CD4-positive, alpha-beta T cell treated with Interleukin-15 for 1 hour (primary cell): ENCODE measurements at regions not wholly inside any gene's neighbourhood (a gene's known extent, or its start where the extent isn't known, plus 50 kb on each side); places are given as distances from the start of the nearest gene placed in this dataset.
"Not testable (repeated sequence)": the region's sequence is repeated elsewhere in the genome, so short reads cannot be mapped to it uniquely, and the experiment has no call there.

ENCODE experiments used
- DNase-seq: peaks from one replicate; pipeline ENCODE4 v3.0.0-alpha.2; 2020

DNA sequence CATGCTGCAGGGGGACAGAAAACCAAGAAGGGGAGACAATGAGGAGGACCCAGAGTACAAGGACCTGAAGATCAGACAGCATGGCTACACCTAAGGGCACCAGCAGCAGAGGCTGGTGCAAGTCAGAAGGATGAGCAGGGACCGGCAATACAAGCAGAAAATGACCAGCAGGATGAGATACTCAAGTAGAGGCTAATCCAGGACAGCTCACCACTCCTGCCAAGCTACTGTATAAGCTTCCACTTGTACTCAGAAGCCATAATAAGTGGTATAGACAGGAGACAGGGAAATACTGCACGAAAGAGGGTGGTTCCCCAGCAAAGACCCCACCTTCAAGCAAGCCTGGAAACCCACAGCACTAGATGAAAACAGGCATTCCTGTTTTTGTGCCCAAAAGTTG, 138.7 kb upstream of the ZC3H12C start:
- no peak for DNase-seq

DNA sequence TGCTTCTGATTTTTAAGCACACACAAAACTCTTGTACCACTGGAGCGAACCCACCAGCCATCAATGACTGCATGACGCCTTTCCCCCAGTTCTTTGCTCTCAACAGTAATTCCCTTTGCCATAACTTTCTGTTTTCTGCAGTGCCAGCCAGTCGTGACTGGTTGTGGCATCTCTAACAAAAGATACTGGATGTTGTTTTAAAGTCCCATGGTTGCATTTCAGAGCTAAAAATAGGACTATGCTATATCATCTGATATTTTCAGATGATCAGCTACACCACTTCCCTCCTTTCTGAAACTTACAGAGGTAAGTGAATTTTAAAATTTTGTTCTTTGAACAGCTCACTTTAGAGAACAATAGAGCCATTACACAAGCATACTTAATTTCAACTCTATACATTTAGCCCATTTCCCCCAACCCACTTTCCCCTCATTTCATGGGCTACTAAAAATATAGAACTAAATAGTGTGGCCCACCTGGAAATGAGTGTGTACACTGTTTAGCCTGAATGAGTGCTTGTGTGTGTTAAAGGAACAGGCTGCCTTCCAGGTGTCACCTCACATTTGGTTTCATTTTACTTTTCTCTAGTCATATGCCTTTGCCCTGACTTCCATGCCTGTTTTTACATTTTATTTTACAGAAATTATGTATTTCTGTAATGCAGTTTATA, 136.9 kb upstream of the ZC3H12C start:
- DNase-seq: no peak

DNA sequence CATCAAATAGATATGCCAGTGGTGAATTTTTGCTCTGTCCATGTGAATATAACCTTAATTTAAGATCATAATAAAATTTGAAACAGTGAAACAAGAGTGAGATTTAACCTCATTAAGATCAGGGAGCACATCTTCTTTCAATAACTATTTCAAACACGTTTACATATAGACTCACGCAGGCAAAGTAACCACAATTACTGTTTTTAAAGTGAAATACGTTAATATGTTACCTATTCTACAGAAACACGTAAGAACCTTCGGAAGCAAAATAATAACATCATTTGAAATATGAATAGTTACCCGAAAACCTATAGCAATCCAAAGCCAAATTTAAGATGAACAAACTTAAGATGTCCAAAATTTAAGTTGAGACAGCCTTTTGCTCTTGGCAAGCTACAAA, 136.2 kb upstream of the ZC3H12C start:
- no peak for DNase-seq

DNA sequence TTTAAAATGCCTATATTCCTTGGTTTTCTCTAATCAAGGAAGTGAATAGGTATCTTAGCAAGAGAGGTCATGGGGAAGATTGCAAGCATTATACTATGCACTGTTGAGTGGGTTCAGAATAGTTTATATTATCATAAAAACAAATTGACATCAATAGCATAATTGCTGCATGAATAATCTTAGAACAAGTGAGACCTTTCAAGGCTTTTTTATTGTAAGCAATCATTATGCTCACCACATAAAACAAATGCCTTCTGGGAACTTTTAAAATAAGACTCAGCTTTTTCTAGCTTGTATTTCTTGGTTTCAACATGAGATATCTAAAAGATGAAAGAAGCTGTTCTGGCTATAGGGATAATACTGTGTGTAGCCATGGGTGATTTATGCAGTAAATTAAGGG, 135.6 kb upstream of the ZC3H12C start:
- DNase-seq: no peak

DNA sequence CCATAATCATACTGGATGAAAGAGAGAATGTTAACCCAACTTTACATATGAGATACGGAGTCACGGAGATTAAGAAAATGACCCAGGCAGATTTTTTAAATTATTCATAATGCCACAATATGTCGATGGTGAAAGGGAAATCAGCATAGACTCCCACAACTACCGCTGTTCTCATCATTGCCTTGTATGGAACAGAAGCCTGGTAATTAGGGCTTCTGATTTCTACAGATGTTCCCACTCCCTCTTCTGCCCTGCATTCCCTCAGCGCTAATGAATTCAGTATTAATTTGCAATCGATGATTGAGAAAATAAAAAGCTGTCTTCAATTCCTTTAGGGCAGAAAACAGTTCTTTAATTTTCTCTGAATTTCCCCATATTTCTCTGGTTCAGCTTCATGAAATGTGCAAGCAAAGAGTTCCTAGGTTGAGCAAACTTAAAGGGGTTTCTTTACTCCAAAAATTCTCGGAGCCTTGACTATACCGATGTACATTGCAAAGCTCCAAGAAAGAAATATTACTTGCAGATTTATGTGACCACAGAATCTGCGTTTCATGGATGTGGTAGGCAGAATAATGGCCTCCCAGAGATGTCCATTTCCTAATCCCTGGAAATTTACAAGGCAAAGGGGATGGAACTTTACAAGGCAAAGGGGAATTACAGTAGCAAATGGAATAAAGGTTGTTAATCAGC, 134.9 kb upstream of the ZC3H12C start:
- DNase-seq: no peak

DNA sequence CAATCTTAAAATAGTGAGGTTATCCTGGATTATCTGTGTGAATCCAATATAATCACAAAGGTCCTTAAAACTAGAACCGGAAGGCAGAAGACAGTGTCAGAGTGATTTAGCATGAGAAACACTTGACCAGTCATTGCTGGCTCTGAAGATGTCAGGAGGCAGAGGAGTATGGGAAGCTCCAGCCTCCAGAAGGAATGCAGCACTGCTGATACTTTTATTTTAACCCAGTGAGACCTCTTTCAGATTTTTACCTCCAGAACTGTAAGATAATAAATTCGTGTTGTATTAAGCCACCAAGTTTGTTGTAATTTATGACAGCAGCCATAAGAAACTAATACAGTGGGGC, 134.4 kb upstream of the ZC3H12C start:
- DNase-seq: no peak

DNA sequence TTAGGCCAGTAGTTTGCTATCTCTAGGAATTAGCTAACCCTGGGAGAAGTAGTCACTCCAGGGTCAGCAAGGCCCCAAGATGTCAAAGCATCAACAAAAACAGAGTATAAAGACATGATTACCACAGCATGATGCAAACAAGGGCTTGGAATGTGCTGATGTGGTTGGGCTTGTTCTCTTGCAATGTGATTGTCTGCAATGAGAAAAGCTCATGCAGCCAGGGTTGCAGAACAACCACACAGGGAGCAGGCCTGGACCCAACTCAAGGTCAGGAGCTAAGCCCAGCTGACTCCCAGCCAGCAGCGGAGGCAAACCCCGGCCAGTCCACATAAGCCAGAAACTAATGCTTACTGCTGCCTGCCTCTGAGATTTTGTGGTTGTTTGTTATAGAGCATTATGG, 132.4 kb upstream of the ZC3H12C start:
- DNase-seq: no peak

DNA sequence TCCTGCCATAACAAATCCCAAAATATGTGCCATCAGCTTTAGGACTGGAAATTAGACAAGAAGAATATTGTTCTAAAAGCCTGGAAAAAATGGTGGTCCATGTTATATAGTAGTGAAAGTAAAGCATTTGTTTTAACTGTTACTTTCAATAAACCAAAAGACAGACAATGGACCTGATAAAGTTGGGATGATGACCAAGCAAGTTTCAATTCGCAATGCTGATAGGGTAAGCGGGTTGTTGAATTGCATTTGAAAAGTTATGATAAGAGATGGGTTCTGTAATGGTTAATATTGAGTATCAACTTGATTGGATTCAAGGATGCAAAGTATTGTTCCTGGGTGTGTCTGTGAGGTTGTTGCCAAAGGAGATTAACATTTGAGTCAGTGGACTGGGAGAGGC, 131.9 kb upstream of the ZC3H12C start:
- DNase-seq: no peak

DNA sequence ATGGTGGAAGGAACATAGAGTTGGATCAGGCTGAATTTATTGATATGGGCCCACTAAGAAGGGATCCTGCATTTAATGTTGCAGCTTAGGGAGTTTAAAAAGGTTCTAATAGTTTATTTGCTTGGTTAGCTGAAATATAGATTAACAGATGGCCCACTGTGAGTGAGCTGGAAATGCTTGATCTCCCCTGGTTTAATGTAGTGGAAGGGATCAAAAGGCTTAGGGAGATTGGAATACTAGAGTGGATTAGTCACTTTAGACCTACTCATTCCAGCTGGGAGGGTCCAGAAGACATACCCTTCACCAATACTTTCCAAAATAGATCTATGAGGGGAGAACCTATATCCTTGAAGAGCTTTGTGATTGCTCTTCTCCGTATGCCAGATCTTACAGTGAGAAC, 130.1 kb upstream of the ZC3H12C start:
- DNase-seq: no peak

DNA sequence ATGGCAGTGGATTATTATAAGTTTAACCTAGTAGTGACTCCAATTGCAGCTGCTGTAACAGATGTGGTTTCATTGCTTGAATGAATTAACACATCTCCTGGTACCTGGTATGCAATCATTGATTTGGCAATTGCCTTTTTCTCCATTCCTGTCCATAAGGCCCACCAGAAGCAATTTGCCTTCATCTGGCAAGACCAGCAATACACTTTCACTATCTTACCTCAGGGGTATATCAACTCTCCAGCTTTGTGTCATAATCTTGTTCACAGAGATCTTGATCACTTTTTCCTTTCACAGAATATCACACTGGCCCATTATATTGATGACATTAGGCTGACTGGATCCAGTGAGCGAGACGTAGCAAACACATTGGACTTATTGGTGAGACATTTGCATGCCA, 128.7 kb upstream of the ZC3H12C start:
- DNase-seq: no peak

DNA sequence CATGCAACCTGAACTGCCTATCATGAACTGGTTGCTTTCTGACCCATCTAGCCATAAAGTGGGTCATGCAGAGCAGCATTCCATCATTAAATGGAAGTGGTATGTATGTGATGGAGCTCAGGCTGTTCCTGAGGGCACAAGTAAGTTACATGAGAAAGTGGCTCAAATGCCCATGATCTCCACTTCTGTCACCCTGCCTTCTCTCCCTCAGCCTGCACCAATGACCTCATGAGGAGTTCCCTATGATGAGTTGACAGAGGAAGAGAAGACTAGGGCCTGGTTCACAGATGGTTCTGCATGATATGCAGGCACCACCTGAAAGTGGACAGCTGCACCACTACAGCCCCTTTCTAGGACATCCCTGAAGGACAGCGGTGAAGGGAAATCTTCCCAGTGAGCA, 127.7 kb upstream of the ZC3H12C start:
- not testable (repeated sequence) for DNase-seq

DNA sequence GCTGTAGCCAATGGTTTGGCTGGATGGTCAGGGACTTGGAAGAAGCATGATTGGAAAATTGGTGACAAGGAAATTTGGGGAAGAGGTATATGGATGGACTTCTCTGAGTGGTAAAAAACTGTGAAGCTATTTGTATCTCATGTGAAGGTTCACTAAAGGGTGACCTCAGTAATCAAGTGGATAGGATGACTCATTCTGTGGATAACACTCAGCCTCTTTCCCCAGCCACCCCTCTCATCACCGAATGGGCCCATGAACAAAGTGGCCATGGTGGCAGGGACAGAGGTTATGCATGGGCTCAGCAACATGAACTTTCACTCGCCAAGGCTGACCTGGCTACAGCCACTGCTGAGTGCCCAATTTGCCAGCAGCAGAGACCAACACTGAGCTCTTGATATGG, 127.3 kb upstream of the ZC3H12C start:
- DNase-seq: not testable (repeated sequence)

DNA sequence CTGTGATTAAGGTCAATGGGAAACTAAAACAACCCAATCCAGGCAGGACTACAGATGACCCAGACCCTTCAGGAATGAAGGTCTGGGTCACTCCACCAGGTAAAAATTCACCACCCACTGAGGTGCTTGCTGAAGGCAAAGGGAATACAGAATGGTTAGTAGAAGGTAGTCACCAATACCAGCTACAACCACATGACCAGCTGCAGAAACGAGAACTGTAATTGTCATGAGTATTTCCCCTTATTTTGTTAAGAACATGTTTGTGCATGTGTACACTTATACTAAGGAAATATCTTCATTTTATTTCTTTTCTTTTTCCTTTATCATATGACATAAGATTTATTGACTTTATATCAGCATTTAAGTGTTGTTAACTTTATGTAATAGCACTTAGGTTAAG, 126.1 kb upstream of the ZC3H12C start:
- not testable (repeated sequence) for DNase-seq

DNA sequence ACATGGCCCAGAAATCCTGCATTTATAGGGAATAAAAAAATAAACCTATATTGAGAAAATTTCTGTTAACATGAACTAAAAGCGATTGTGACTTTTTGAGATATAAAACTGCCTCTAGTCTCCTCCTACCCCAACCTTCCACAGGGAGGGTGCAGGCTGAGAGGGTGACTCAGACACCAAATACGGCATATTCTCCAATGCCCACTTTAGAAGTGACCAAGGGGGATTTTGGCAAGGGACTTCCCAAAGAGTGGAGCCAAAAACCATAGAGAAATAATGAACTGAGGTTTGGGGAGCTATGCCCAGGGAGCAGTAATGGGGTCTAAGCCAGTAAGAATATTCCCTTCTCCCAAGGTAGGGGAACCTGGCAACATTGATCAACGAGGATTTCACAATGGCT, 124.9 kb upstream of the ZC3H12C start:
- no peak for DNase-seq

DNA sequence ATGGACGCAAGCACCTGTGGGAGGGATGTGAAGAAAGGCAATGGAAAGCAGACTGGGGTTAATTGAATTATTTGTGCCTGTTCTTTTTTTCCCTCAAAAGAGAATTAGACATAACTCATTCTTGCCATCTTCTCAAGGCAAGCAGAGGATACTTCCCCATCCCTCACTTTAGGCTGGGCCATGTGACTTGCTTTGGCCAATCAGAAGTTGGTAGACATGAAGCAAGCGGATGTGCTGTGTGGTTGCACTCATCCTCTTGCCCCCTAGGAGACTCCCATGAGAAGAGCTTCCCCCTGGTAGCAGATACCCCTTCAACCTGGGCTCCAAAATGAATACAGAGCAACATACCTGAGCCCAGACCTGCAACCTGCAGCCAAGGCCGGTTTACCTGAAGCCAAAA, 124.4 kb upstream of the ZC3H12C start:
- no peak for DNase-seq

DNA sequence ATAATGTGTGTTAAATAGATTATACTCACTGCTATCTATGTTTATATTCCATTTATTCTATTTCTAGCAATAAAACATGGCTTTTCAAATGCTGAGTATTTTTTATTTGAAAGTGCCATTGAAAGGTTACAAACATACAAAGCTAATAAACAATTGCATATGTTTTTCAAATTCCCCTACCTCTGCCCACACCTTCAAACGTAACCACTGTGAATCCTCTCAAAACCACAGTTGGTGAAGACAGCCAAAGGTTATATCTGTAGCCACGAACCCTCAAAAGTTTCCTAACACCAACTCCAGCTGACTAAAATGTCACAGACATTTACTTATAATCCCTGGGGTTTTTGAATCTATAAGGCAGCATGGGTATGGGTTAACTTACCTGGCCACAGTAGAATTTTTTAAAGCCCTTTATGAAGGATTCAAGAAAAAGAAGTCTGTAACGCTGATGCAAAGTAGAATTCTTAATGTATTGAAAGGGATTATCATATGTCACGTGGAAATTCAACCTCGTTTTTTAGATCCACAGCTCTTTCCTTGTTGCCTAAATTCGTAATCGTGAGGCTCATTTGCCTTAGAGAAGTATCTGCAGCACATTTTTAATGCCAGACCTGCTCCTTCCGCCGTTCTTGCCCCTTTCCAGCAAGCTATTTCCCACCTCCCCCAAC, 122.5 kb upstream of the ZC3H12C start:
- no peak for DNase-seq

DNA sequence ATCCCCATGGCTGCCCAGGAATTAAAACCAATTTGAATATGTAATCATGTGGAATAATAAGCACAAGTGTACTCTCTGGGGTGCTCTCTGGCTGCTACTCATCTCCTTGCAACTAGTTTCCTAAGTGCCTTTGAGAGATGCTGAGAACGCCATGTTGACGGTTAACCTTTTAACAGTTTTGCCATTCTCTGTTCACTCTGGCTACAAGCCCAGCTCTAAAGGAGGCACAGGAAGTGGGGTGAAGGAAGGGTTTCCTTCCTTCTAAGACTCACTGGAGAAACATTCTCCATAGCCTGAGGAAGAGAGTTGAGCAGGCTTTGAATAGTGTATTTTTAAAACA, 122.0 kb upstream of the ZC3H12C start:
- DNase-seq: no peak

DNA sequence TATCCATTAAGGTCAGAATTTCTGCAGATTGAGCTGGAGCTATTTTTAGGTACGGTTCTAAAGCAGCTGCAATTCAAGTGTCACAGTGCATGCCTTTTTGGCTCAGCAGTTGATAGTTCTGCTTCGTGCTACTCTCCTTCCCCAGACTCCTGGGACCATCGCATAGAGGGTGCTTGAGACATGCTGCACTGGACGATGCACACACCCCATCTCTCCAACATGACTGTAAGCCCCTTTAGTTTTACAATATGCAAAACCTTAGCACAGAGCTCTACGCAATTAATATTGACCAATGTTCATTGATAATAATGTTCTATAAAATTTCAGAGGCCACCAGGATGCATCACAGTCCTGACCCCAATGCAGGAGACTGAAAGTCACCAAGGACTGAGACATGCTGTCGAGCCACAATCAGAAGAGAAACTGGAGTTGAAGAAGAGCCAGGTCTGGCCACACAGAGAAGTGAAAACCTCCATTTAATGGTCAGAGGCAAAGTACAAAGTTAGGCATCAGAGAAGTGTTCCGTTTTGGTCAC, 120.9 kb upstream of the ZC3H12C start:
- no peak for DNase-seq

DNA sequence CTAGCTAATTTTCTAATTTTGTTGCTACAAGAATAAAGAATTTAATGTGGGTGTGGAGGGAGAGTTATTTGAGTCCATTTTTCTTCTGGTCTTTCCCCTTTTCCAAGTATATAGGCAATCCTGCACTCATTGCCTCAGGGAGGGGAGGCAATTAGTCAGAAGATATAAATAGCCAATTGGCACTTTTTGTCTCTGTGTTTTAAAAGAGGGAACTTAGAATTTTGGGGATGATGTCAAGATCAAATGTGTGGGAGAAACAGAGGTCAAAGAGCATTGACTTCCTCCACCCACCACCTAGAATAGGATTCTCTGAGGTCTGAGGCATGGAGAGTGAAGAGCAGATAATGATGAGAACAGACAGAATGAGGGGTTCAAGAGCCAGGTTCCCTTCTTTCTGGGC, 120.3 kb upstream of the ZC3H12C start:
- no peak for DNase-seq

DNA sequence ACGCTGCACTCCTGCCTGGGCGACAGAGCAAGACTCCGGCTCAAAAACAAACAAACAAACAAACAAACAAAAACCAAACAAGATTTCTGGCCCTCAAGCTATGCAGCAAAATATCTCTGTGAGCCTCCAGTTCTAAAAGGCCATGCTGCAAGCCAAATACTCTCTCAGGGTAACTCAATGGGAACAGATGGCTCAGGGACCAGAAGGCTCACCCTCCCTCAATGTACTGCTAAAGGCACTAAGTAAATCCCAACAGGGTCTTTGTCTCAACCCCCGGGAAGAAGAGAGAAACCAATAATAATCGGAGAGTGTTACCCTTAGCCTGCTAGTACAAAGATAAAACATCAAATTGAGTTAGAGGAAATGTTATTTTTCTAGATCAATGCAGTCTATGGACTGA, 119.7 kb upstream of the ZC3H12C start:
- no peak for DNase-seq

DNA sequence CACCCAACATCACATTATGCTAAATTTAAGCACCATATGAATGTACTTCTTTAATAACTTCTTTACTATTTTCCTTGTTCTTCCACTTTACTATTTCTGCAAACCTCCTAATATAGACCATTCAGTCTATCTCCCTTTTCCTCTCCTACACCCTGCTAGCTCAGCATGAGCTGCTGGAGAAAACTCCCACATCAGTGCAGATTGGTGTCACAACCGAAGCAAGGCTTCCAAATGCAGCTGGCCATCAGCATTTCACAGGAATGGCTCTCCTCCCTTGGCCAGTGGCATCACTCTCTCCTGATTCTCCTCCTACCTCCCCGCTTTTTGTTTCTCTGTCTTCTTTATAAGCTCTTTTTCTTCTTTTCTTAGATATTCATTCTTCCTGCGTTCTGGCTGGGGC, 118.7 kb upstream of the ZC3H12C start:
- DNase-seq: no peak

DNA sequence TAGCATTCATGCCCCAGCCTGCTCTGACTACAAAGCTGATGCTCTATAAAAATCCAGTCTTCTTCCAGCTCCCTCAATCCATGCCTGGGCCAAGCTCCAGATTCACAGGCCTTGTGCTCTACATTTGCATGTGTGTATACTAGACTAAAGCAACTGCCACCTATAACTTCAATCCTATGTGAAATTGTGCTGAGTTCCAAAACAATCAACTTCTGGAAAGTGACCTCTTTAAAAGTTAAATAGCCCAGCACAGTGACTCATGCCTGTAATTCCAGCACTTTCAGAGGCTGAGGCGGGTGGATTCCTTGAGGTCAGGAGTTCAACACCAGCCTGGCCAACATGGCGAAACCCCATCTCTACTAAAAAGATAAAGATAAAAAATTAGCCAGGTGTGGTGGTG, 114.3 kb upstream of the ZC3H12C start:
- DNase-seq: no peak

DNA sequence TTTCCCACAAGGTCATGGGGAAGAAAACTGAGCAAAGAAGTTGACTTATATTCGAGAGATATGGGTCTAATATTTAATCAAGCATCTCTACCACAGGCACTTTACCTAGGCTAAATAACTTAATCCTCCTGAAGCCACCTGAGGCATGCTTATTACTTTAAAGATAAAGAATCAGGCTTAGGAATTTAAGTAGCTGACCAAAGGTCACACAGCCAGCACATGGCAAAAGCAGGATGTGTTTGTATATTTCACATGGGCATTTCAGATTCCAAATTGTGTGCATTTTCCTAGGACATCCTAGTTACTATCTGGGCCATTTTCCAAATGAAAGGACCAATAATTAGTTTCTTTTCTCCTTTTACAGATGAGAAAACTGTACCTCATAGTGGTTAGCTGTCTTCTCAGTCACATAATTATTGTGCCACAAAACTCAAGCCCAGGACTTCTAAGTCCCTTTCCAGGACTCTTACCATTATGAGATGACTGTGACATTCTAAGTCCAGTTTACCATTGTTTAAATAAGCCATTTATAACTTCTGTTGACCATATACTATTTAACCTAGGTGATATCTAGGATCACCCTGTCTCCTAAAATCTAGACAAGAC, 112.1 kb upstream of the ZC3H12C start:
- DNase-seq: no peak

DNA sequence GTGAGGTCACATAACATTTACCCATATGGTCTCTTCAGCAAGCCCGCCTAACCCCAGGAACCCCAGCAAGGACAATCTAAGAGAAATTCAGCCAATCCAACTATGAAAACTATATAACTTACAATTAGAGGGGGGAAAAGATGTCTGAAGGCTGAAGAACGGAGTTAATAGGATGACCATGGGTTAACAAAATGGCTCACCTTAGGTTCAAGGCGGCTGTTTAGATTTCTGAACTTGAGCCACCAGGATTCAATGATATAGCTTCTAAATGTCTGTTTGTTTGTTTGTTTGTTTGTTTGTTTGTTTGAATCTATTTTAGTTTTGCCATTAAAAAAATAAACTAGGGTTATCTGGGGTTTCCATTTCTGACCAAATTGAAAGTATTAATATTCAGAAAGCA, 109.8 kb upstream of the ZC3H12C start:
- DNase-seq: no peak
